ENCODE measurements at regions not wholly inside any gene's neighbourhood (a gene's known extent, or its start where the extent isn't known, plus 50 kb on each side); places are given as distances from the start of the nearest gene placed in this dataset.

DNA sequence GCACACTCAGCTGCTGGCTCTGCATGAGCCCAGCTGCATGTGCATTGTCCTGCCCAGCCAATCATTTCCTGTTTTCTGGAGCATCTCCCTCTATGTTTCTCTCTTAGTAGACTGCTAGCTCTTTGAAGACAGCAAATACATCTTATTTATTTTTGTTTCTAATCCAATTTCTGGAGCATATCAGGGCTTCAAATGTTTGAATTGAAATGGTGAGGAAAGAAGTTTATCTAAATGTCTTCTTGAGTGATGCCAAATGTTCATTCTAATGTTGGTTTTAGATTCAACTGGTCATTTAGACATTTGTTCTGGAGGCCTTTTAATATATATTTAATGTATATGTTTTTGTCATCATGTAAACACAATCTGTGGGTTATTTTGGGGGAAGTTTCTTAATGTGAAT is 141.9 kb downstream of the DNAJB9 start:
- DNase-seq = no peak

- DNase-seq = no peak
Observed at GRCh38 chr7:108716783-108717182, 147.1 kb downstream of the DNAJB9 start.

DNA sequence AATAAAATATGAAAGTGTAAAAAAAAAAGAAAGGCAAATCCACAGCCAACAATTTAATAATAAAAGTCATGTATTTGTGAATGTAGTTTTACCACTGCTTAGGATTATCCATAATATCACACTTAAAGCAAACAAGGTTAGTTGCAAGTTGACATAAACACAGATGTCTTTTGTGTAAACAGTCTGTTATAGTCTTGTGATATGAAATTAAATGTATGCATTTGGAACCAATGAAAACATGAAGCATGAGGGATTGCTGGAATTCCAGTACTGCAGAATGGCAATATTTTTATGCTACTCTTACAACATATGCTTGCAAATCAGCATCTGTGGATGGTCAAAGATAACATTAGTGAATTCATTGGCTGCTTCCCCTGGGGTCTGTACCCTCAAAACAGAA is 148.1 kb downstream of the DNAJB9 start:
- no peak for DNase-seq

DNA sequence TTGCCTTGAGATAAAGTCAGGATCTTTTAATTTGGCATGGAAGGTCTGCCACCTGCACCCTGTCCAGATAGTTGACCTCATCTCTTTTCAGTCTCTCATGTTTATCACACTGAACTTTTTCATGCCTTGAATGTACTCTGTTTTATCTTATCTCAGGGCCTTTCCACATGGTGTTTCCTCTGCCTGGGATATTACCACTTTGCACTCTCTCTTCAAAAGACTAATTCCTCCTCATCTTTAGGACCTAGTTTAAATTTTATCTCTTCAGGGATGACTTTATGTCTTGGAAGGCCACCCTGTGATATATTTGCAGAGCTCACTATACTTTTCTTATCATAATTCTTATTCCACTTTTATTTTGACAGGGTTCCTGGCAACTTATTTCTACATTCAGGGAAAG is 150.0 kb downstream of the DNAJB9 start:
- DNase-seq = no peak

- no peak for DNase-seq
Observed at GRCh38 chr7:108722561-108722960, 152.9 kb downstream of the DNAJB9 start.

- no peak for DNase-seq
Observed at GRCh38 chr7:108723381-108723814, 153.7 kb downstream of the DNAJB9 start.

DNA sequence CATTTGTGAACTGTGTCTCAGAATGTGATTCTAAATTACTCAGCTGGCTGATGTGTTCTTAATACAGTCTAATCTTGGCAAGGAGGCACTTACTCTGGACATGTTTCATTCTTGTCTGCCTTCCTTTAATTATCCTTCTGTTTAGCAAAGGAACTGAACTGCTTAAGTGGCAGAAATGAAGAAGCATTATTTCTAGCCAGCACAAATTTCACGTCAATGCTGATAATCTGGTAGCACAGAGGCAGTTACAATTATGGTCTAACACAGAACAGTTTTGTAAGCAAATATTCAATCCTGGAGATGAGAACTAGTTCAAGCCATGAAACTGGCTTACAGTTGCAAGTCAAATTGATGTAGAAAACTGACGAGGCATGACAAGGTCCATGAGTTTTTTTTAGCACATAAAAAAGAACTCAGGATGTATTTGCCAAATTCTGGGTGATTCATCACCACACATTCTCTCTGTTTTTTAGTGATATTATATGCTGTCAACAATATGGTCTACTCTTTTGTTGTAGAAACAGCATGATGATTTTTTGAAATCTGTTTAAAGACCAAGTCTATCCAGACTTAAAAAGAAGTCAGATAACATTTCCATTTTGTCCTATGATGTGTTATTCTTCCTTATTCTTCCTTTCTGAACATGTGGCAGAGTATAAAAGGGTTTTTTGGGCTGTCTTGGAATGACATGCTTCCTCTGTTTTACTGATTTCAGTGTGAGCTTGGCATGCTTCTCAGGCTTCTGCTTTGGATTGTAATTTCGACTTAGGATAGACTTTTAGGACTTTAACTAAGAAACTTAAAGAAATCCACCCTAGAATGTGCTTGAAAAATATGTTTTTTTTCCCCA is 154.8 kb downstream of the DNAJB9 start:
- DNase-seq = no peak

- no peak for DNase-seq
Observed at GRCh38 chr7:108735814-108736213, 166.1 kb downstream of the DNAJB9 start.

GRCh38 chr7:108736221-108736891 is 166.7 kb downstream of the DNAJB9 start:
- no peak for DNase-seq

- no peak for DNase-seq
Observed at GRCh38 chr7:108770981-108771745, 201.5 kb downstream of the DNAJB9 start.

- DNase-seq = no peak
Observed at GRCh38 chr7:108771853-108772252, 202.2 kb downstream of the DNAJB9 start.

DNA sequence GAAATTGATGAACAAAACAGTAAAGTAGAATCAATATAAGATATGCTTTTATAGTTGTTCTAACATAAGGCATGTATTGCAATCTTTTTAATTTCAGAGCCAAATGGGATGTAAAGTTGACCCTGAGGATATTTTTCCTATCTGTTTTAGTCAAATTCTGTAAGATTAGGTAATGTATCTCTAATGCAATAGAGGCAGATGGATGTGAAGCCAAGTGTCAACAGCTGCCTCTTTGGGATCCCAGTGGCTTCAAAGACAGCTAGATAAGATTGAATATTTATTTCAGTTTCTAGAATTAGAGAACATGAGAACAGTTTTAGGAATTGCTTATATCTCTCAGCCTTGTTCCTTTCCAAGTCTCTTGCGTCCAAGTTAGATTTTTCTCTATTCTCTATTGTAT is 208.3 kb downstream of the DNAJB9 start:
- no peak for DNase-seq

- no peak for DNase-seq
Observed at GRCh38 chr7:108789451-108789850, 219.8 kb downstream of the DNAJB9 start.

- no peak for DNase-seq
Observed at GRCh38 chr7:108794466-108794865, 224.8 kb downstream of the DNAJB9 start.

GRCh38 chr7:108802650-108803049 is 233.0 kb downstream of the DNAJB9 start:
- no peak for DNase-seq

DNA sequence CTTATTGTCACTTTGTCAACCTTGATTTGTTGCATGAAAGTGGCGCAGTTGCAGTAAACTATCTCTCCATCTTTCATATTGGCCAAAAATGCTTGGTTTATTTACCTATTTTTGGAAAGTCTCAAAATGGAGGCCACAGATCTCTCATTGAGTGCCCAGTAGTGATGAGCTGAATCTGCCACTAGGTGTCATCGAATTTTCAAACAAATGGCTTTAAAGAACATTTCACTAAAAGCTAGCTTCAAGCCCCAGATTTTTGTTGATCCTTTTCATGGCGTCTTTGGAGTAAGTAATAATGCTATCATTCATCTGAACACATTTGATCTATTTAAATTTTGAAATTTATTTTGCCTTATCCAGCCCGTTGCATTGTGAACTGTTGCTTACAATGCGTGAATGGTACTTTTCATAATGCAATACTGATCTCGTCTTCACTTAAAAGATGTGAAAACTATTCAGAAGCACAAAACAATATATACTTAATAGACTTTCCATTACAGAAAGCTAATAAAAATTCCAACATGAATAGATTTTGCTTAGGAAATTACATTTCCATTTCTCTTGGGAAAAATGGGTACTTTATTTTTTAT is 236.2 kb downstream of the DNAJB9 start:
- DNase-seq = no peak

DNA sequence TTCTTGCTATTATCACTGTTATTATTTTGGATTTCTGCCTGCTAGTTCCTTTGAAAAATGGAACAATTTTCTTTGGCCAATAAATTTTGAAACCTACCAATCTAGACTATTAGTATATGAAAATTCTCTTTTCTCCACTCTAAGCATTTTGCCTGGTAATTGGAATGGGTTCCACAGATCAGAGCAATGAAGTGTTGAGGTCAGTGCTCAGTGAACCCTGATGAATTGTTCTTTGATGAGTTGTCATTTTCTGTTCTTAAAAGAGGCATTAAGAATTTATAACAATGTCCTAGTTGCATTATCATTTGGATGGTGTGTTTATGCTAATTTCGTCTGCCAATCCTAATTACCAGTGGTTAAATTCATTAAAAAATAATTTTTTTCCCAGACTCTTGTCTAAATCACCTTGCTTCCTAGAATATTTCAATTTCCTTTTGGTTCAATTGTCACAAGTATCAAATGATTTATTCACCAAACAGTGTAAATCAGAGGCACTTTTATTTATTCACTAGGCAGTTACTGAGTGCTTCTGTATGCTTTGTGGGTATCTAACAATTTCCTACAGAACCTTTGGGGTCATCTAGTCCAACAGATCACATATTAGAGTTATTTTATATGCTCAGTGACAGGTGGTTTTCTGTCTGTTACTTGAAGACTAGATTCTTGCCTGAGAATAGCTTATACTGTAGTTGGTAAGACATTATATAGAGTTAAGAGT is 239.0 kb downstream of the DNAJB9 start:
- no peak for DNase-seq

DNA sequence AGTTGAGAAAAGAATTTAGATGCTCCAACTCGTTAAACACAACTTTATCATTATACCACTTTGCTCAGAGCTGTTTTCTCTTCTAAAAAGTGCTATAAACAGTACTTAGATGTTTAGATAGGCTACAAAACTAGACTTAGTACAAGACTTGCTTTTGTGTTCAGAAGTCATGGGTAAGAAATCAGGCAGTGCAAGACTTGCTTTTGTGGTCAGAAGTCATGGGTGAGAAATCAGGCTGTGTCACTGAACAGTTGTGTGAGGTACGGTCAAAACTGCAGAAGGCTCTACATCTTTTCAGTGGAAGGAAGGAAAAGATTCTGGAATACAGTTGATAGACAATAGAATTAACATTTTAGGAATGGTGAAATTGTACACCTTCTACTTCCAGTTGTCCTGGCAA is 239.7 kb downstream of the DNAJB9 start:
- DNase-seq = no peak

DNA sequence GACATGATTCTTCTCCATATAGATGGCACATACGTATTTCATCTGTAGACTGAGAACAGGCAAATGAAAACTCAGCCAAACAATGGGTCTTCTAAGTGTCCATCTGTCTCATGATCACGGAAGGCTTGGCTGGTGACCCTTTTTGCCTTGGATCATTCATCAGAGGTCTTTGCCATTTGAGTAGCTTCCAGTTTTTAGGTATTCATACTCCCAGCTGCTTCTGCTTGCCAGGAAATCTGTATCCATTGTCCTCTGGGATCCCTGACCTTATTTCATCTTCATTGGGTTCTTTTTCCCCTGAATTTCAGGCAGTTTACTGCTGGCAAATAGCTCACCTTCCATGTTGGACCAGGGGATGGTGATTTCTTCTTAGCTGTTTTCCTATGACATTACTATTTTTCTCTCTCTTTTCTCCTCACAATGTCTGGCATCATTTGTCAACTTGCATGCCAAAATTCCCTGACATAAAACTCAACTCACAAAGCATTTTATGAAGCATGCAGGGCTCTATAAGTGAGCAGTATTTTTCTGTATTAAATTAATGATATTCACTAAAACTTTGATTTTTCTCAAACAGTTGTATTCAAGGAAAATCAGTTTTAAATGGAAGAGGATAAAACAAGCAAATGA is 241.2 kb downstream of the DNAJB9 start:
- DNase-seq = no peak

- DNase-seq = no peak
Observed at GRCh38 chr7:108813251-108814014, 243.8 kb downstream of the DNAJB9 start.

DNA sequence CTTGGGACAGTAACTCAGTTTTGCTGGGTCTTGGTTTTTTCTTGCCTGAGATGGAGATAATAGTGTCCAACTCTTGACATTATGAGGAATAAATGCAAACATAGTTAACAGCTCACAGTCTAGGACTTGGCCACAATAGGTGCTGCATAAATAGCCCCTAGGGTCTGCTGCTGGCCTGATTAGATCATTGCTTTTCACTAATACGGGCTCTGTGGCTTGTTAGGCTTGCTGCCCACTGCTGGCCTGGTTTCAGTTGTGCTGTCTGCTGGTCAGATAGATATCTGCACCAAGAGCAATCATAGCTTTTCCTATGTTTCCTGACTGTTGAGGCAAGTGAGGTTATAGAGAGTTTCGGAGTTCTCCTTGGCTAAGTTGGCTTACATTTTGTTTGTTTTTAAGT is 246.1 kb downstream of the DNAJB9 start:
- DNase-seq = no peak

All from NCI-H146 (cell line).